ENCODE measurements at regions not wholly inside any gene's neighbourhood (a gene's known extent, or its start where the extent isn't known, plus 50 kb on each side); places are given as distances from the start of the nearest gene placed in this dataset.

DNA sequence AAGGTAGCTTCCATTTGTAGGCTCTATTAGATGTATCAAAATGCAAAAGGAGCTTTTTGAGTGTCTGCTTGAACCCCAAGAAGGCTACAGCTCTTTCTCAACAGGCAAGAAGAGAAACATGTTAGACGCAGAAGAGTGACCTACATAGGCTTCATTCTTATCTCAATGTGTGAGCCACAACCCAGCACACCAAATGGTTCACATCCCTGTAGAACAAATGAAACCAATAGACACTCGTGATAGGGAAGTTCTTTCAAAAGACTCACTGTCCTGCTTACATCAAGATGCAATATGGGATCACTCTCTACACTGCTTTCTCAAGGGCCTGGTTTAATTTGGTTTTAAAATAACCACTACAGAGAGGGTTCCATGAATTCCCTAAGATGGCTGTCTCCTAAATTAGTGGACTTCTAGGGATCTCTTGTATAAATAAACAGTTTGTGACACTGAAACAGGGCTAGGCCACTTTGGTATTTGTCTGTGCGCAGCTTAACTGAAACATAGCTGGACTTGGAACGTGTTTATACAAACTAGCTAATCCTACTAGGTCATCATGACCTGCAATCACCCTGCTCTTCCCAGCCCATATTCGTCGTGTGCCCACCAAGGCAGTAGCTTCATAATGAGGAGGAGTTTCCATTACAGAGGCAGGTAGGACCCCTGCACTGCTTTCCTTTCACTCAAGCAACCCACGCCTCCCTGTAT, 225.4 kb upstream of the PREP start:
- Mint-ChIP-seq H3K4me1 (ENCODE audit: low read depth) (no peaks in the 10 kb centered on the region), H3K36me3 (ENCODE audit: low read depth) (no peaks in the 10 kb centered on the region), H3K9me3 (no peaks in the 10 kb centered on the region), H3K27me3 (peaks cover 12% of the 10 kb centered on the region), H3K4me3 (no peak overlapping the region), H3K27ac (no peak overlapping the region)
- POLR2A ChIA-PET: no interaction called here
- peaks cover 0 to 3% of the 10 kb centered on the region in 2 experiments for H3K27me3 ChIP-seq (ENCODE audit: control insufficient read depth in 1 of 2, insufficient read depth in 2 of 2, low read length in 2 of 2)
- no peaks in the 10 kb centered on the region for H3K36me3 ChIP-seq (ENCODE audit: insufficient read depth, low read length)
- DNase-seq (no peak), ATAC-seq (ENCODE audit: poor library complexity) (no peak)
- TF ChIP-seq, protein P1, sequence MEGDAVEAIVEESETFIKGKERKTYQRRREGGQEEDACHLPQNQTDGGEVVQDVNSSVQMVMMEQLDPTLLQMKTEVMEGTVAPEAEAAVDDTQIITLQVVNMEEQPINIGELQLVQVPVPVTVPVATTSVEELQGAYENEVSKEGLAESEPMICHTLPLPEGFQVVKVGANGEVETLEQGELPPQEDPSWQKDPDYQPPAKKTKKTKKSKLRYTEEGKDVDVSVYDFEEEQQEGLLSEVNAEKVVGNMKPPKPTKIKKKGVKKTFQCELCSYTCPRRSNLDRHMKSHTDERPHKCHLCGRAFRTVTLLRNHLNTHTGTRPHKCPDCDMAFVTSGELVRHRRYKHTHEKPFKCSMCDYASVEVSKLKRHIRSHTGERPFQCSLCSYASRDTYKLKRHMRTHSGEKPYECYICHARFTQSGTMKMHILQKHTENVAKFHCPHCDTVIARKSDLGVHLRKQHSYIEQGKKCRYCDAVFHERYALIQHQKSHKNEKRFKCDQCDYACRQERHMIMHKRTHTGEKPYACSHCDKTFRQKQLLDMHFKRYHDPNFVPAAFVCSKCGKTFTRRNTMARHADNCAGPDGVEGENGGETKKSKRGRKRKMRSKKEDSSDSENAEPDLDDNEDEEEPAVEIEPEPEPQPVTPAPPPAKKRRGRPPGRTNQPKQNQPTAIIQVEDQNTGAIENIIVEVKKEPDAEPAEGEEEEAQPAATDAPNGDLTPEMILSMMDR (IDR thresholded peaks at IDR 0.05): no peak
- H3K4me1 ChIP-seq (ENCODE audit: insufficient read depth, low read length): no peaks in the 10 kb centered on the region
- H3K4me3 ChIP-seq (ENCODE audit: low read length): no peak overlapping the region
- no peak overlapping the region for H3K27ac ChIP-seq (ENCODE audit: low read depth in 1 of 2, low read length in 2 of 2)
- CTCF ChIA-PET: no interaction called here
- no peaks in the 10 kb centered on the region for H3K9me3 ChIP-seq (ENCODE audit: control insufficient read depth in 1 of 2, insufficient read depth in 1 of 2, low read length in 2 of 2)
- intact Hi-C loops (cut with DNase I, micrococcal nuclease): no loop called here

DNA sequence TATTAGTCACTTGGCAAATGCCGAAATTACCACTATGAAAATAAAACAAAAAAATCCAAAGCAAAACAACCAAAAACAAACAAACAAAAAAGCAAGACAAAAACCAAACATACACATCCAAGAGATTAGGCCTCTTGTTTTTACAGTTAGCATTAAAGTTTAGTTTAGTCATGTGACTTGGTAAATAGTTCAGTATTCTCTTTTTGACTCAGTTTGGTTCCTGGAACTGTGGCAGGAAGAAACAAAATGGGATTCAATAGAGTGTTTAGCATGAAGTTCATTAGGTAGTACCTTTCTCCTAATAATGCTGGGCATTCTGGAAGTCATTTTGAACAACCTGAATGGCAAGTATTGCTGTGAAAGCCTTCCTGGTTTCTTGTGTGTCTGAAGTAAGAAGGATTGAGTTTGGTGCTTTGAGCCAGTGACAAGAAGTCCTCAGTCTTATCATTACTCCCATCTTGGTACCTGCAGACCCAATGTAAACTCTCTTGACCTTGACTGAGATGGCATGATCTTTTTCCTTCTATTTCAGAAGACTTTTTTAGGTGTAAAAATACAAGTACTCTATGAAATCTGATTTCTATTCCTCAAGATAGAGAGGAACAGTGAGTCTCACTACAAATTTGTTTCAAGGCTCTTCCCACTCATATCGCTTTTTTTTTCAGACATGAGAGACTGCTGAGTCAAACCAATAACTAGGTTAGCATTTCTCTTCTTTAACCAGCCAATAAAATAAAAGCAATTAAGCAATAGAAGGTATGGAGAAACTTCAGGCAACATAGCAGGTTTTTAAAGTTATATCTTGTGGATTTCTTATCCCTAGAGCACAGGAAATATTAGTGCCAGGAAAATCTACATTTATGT, 223.6 kb upstream of the PREP start:
- TF ChIP-seq, protein P1 (IDR thresholded peaks at IDR 0.05): no peak
- Histone ChIP-seq H3K27me3 (ENCODE audit: control insufficient read depth in 1 of 2, insufficient read depth in 2 of 2, low read length in 2 of 2) (peaks cover 0 to 3% of the 10 kb centered on the region in 2 experiments), H3K9me3 (ENCODE audit: control insufficient read depth in 1 of 2, insufficient read depth in 1 of 2, low read length in 2 of 2) (no peaks in the 10 kb centered on the region), H3K36me3 (ENCODE audit: insufficient read depth, low read length) (no peaks in the 10 kb centered on the region), H3K27ac (ENCODE audit: low read depth in 1 of 2, low read length in 2 of 2) (no peak overlapping the region), H3K4me3 (ENCODE audit: low read length) (no peak overlapping the region), H3K4me1 (ENCODE audit: insufficient read depth, low read length) (no peaks in the 10 kb centered on the region)
- Mint-ChIP-seq H3K9me3 (no peaks in the 10 kb centered on the region), H3K27me3 (peaks cover 12% of the 10 kb centered on the region), H3K4me1 (ENCODE audit: low read depth) (no peaks in the 10 kb centered on the region), H3K27ac (no peak overlapping the region), H3K4me3 (no peak overlapping the region), H3K36me3 (ENCODE audit: low read depth) (no peaks in the 10 kb centered on the region)
- no peak for ATAC-seq (ENCODE audit: poor library complexity)
- CTCF ChIA-PET: no interaction called here
- intact Hi-C loops (cut with DNase I, micrococcal nuclease): no loop called here
- DNase-seq: no peak
- POLR2A ChIA-PET: no interaction called here

DNA sequence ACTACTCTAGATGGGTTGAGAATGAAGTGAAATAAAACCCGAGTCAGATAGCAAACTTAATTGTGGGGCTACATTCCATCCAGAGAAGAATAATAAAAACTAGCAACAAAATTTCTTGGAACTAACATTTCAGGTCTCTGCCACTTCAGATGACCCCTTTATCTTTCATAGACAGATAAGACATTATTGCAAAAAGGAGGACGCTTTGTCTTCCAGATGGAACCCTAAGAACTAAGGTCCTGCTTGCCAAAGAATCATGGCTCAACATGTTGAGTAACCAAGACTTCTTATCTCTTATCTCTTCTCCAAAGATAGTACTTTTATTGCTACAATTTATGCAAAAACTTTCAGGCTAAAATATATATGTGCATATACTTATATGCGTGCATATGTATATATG, 221.1 kb upstream of the PREP start:
- H3K9me3 Mint-ChIP-seq: no peaks in the 10 kb centered on the region
- DNase-seq (no peak), ATAC-seq (ENCODE audit: poor library complexity) (no peak)
- Histone ChIP-seq H3K27ac (ENCODE audit: low read depth in 1 of 2, low read length in 2 of 2) (no peak overlapping the region), H3K9me3 (ENCODE audit: control insufficient read depth in 1 of 2, insufficient read depth in 1 of 2, low read length in 2 of 2) (no peaks in the 10 kb centered on the region), H3K4me3 (ENCODE audit: low read length) (no peak overlapping the region), H3K4me1 (ENCODE audit: insufficient read depth, low read length) (no peaks in the 10 kb centered on the region), H3K27me3 (ENCODE audit: control insufficient read depth in 1 of 2, insufficient read depth in 2 of 2, low read length in 2 of 2) (no peaks in the 10 kb centered on the region), H3K36me3 (ENCODE audit: insufficient read depth, low read length) (no peaks in the 10 kb centered on the region)
- H3K27me3 Mint-ChIP-seq: no peaks in the 10 kb centered on the region
- no peaks in the 10 kb centered on the region for H3K4me1 Mint-ChIP-seq (ENCODE audit: low read depth)
- H3K27ac Mint-ChIP-seq: no peak overlapping the region
- CTCF ChIA-PET: no interaction called here
- TF ChIP-seq, protein P1 (IDR thresholded peaks at IDR 0.05): no peak
- no peak overlapping the region for H3K4me3 Mint-ChIP-seq
- intact Hi-C loops (cut with DNase I, micrococcal nuclease): no loop called here
- POLR2A ChIA-PET: no interaction called here
- no peaks in the 10 kb centered on the region for H3K36me3 Mint-ChIP-seq (ENCODE audit: low read depth)
